ENCODE measurements at regions not wholly inside any gene's neighbourhood (a gene's known extent, or its start where the extent isn't known, plus 50 kb on each side); places are given as distances from the start of the nearest gene placed in this dataset.

GRCh38 chr4:3862640-3863420 lies 96.6 kb downstream of the ADRA2C start:
- intact Hi-C loops (cut with DNase I; ENCODE audit: low total_unique reads) = no loop called here
- Histone ChIP-seq H3K27me3 (peaks cover 0 to 99% (median 8%) of the 10 kb centered on the region in 3 donors), H3K36me3 (no peaks in the 10 kb centered on the region), H3K9me3 (no peaks in the 10 kb centered on the region), H3K4me1 (no peaks in the 10 kb centered on the region), H3K4me3 (no peak overlapping the region), H3K27ac (no peak overlapping the region)
- TF ChIP-seq EP300 (IDR thresholded peaks at IDR 0.05) (no peak), POLR2AphosphoS5 (IDR thresholded peaks at IDR 0.05) (no peak), POLR2A (IDR thresholded peaks at IDR 0.05) (no peak), CTCF (IDR thresholded peaks at IDR 0.05) (no peak)
- DNase-seq = peak in 1 of 2 donors; percentile 55
- 22 to 31% (median 25%) methylated on average over 21 to 23 of the region's 23 CpGs for WGBS, 5 donors

GRCh38 chr4:3863841-3864741 lies 97.9 kb downstream of the ADRA2C start:
- H3K4me3 ChIP-seq = no peak overlapping the region
- no peak for DNase-seq
- intact Hi-C loops (cut with DNase I; ENCODE audit: low total_unique reads) = no loop called here
- H3K27ac ChIP-seq = no peak overlapping the region
- H3K4me1 ChIP-seq = no peaks in the 10 kb centered on the region
- TF ChIP-seq POLR2AphosphoS5 (IDR thresholded peaks at IDR 0.05) (no peak), EP300 (IDR thresholded peaks at IDR 0.05) (no peak), POLR2A (IDR thresholded peaks at IDR 0.05) (no peak), CTCF (IDR thresholded peaks at IDR 0.05) (no peak)
- H3K36me3 ChIP-seq = no peaks in the 10 kb centered on the region
- 74 to 83% (median 81%) methylated on average over 16 to 33 of the region's 33 CpGs for WGBS, 5 donors
- peaks cover 0 to 96% (median 8%) of the 10 kb centered on the region in 3 donors for H3K27me3 ChIP-seq
- no peaks in the 10 kb centered on the region for H3K9me3 ChIP-seq

- WGBS, 5 donors = 62 to 84% (median 77%) methylated on average over 7 to 28 of the region's 28 CpGs
- no peak for DNase-seq
- H3K27ac ChIP-seq = no peak overlapping the region
- peaks cover 0 to 96% (median 11%) of the 10 kb centered on the region in 3 donors for H3K27me3 ChIP-seq
- TF ChIP-seq CTCF (IDR thresholded peaks at IDR 0.05) (no peak), POLR2AphosphoS5 (IDR thresholded peaks at IDR 0.05) (no peak), POLR2A (IDR thresholded peaks at IDR 0.05) (no peak), EP300 (IDR thresholded peaks at IDR 0.05) (no peak)
- no peak overlapping the region for H3K4me3 ChIP-seq
- intact Hi-C loops (cut with DNase I; ENCODE audit: low total_unique reads) = no loop called here
- no peaks in the 10 kb centered on the region for H3K4me1 ChIP-seq
- no peaks in the 10 kb centered on the region for H3K36me3 ChIP-seq
- no peaks in the 10 kb centered on the region for H3K9me3 ChIP-seq
Measured at GRCh38 chr4:3864742-3865721, 98.8 kb downstream of the ADRA2C start.

Measured in stomach (tissue), 8 donors.